Lower leg skin (tissue), 4 donors: ENCODE measurements at regions not wholly inside any gene's neighbourhood (a gene's known extent, or its start where the extent isn't known, plus 50 kb on each side); places are given as distances from the start of the nearest gene placed in this dataset.

ENCODE experiments used
- DNase-seq, 2 donors: peaks; one replicate each; pipeline ENCODE4 v3.0.0-alpha.2; 2019; ENCODE audit warnings: low spot score in 2 of 2
- H3K4me3 ChIP-seq: fragments of 200-600 bp; sonication (generic); 2 replicates; pipeline ENCODE4 v1.5.1; 2017; ENCODE audit warnings: mild to moderate bottlenecking, low read depth; ENCODE audit not compliant: poor library complexity, severe bottlenecking
- POLR2A ChIP-seq, 2 donors: fragments of 450-650 bp; IDR thresholded peaks; one replicate each; pipeline ENCODE4 v1.6.1; 2016 to 2017; ENCODE audit warnings: antibody characterized with exemption in 2 of 2, mild to moderate bottlenecking in 1 of 2, moderate library complexity in 1 of 2
- WGBS, 2 donors: methylation state at CpG; one replicate each; pipeline ENCODE4 v1.1.5; 2018; 5-methylcytosine and 5-hydroxymethylcytosine counted together
- intact Hi-C: fragments of 100-400 bp; cut with DNase I; formaldehyde crosslinking; loops from one replicate; pipeline ENCODE4 v1.15.0; 2023; ENCODE audit warnings: low total_unique reads
- TF ChIP-seq, protein P1 (sequence below), 3 donors: fragments of 450-650 bp; IDR thresholded peaks; one replicate each; pipeline ENCODE4 v1.5.1; 2016; ENCODE audit warnings: antibody characterized with exemption in 3 of 3, mild to moderate bottlenecking in 3 of 3, moderate library complexity in 2 of 3

DNA sequence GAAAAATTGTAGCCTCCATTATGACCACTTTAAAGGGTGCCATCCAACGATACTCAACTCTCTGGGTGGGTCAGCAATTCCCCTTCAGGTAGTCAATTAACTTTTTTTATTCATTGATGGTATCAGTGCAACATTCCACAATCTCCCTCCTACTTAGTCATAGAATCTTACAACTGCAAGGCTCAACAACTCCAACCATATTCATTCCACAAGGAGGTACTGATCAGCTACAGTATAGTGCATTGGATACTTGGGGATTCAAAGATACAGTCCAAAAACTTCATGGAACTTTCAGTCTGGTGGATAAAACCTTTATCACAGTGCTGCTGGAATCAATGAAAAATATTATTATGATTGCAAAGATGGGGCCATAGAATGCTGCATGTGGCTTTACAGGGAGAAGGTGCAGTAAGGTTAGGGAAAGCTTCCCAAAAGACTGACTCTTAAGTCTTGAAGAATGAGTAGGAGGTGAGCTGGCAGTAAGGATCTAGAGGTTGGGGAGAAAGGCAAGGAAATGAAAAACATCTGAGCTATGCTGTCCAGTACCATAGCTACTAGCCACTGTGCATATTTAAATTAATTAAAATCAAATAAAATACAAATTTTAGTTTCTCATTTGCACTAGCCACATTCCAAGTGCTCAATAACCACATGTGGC lies 314.7 kb upstream of the PRDM1 start:
- intact Hi-C loops = no loop called here
- 72 to 73% methylated on average over 1 of the region's 1 CpG for WGBS, 2 donors
- H3K4me3 ChIP-seq = no peak overlapping the region
- no peak for DNase-seq
- TF ChIP-seq POLR2A (IDR thresholded peaks at IDR 0.05) = no peak
- TF ChIP-seq, protein P1, sequence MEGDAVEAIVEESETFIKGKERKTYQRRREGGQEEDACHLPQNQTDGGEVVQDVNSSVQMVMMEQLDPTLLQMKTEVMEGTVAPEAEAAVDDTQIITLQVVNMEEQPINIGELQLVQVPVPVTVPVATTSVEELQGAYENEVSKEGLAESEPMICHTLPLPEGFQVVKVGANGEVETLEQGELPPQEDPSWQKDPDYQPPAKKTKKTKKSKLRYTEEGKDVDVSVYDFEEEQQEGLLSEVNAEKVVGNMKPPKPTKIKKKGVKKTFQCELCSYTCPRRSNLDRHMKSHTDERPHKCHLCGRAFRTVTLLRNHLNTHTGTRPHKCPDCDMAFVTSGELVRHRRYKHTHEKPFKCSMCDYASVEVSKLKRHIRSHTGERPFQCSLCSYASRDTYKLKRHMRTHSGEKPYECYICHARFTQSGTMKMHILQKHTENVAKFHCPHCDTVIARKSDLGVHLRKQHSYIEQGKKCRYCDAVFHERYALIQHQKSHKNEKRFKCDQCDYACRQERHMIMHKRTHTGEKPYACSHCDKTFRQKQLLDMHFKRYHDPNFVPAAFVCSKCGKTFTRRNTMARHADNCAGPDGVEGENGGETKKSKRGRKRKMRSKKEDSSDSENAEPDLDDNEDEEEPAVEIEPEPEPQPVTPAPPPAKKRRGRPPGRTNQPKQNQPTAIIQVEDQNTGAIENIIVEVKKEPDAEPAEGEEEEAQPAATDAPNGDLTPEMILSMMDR (IDR thresholded peaks at IDR 0.05) = no peak

DNA sequence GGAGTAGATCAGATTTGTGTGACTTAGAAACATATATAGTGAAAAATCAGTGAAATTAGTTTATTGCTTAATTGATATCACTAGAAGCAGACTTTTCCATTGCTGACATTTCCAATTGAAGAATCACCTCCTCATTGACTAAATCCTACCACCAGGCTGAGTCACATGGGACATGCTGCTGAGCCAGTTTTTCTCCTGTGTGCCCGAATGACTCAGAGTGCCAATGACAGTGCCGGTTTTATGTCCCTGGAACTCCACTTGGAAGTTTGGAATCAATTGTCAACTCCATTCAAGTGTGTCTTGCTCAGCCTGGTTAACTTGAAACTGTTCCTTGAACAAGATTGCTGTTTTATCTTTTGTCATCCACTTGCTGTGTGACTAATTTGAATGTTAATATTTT lies 316.1 kb upstream of the PRDM1 start:
- DNase-seq = no peak
- intact Hi-C loops = no loop called here
- TF ChIP-seq, protein P1 (IDR thresholded peaks at IDR 0.05) = no peak
- TF ChIP-seq POLR2A (IDR thresholded peaks at IDR 0.05) = no peak
- 16 to 23% methylated on average over 2 of the region's 2 CpGs for WGBS, 2 donors
- H3K4me3 ChIP-seq = no peak overlapping the region

DNA sequence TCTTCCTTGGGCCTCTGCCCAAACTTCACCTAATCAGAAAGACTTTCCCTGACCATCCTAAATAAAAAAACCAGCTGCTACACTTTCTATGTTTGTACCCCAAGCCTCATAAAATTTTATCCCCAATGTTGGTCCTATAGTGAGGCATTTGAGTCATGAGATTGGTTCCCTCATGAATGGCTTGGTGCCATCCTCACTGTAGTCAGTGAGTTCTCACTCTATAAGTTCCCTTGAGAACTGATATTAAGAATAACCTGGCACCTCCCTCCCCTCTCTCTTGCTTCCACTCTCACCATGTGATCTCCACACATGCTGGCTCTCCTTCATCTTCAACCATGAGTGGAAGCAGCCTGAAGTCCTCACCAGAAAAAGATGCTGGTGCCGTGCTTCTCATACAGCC lies 316.9 kb upstream of the PRDM1 start:
- 92 to 100% methylated on average over 1 of the region's 1 CpG for WGBS, 2 donors
- TF ChIP-seq POLR2A (IDR thresholded peaks at IDR 0.05) = no peak
- TF ChIP-seq, protein P1 (IDR thresholded peaks at IDR 0.05) = no peak
- intact Hi-C loops = no loop called here
- no peak overlapping the region for H3K4me3 ChIP-seq
- no peak for DNase-seq

DNA sequence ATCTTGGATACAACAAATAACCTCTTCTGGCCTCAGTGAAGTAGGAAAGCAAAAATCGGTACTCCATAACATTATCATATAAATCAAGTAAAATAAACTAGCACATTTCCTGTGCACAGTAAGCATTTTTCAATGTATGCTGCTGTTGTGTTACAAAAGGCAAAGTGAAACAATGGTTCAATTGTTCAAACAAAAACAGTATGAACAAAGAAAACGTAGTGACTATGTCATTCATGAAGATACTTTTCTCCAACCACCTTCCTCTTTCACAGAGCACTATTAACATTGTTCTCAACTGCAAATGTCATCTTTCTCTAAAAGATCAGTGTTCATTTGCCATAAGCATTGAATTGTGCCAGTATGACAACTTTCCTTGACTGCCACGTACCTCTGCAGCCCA lies 318.6 kb upstream of the PRDM1 start:
- DNase-seq = no peak
- TF ChIP-seq POLR2A (IDR thresholded peaks at IDR 0.05) = no peak
- TF ChIP-seq, protein P1 (IDR thresholded peaks at IDR 0.05) = no peak
- 81 to 85% methylated on average over 3 of the region's 3 CpGs for WGBS, 2 donors
- intact Hi-C loops = no loop called here
- no peak overlapping the region for H3K4me3 ChIP-seq

DNA sequence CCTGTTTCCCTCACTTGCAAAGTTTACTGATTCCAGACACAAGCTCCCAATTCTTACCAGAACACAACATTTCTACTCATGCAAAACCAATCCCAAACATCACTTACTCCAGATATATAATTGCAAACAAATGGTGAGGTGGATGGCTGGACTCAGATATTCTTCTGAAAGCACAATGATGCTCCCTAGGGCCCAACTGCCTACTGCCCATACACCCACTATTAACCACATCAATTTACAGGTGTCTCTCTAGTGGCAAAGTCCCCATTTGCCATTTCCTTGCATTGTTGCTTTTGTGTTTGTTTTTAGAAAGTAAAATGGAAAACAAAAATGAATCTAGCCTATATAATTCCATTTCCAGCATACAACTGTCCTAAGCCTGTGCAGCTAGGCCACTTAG lies 320.9 kb upstream of the PRDM1 start:
- DNase-seq = no peak
- H3K4me3 ChIP-seq = no peak overlapping the region
- TF ChIP-seq POLR2A (IDR thresholded peaks at IDR 0.05) = no peak
- TF ChIP-seq, protein P1 (IDR thresholded peaks at IDR 0.05) = no peak
- intact Hi-C loops = no loop called here

DNA sequence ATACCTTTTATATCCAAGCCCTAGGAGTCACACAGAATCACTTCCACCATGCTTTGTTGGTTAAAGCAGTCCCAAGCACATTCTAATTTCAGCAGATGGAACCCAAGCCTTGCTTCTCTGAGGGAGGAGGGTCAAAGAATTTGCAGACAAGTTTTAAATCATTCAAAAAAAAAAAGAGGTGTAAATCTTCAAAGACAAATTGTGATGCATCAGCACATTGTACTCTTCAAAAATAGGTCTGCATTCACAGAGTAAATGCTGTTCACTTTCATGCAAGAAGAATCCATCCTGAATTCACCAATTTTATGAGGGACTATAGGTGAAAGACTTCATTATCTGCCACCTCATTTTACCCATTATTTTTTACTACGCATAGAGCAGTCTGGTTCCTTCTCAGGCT lies 321.8 kb upstream of the PRDM1 start:
- no peak overlapping the region for H3K4me3 ChIP-seq
- intact Hi-C loops = no loop called here
- WGBS, 2 donors = 95 to 100% methylated on average over 1 of the region's 1 CpG
- no peak for TF ChIP-seq POLR2A (IDR thresholded peaks at IDR 0.05)
- TF ChIP-seq, protein P1 (IDR thresholded peaks at IDR 0.05) = no peak
- no peak for DNase-seq
